ENCODE measurements at regions not wholly inside any gene's neighbourhood (a gene's known extent, or its start where the extent isn't known, plus 50 kb on each side); places are given as distances from the start of the nearest gene placed in this dataset.

DNA sequence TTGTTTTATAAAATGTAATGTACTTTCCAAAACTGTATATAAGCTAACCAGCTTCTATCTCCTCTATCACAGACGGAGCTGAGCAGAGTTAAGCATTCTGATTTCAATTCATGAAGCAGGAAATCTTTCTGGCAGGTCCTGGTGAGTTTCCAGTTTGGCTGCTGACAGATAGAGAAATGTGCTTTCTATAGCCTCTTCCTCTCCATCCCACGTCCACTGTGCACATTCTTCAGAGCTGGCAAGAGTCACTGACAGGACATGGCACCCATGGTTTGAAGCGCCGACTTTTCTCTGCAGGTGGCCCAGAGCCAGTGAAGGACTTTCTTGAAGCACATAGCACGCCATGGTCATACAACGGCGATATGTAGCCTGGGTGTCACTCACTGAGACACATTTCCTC, 52.3 kb upstream of the POU2F1 start:
- Mint-ChIP-seq H3K27ac (ENCODE audit: unreplicated experiment) (no peak overlapping the region), H3K36me3 (ENCODE audit: low read depth, unreplicated experiment) (no peaks in the 10 kb centered on the region), H3K27me3 (ENCODE audit: low read depth, unreplicated experiment) (no peaks in the 10 kb centered on the region), H3K4me1 (ENCODE audit: low read depth, unreplicated experiment) (peaks cover 53% of the 10 kb centered on the region), H3K4me3 (ENCODE audit: unreplicated experiment) (no peak overlapping the region), H3K9me3 (ENCODE audit: unreplicated experiment) (no peaks in the 10 kb centered on the region)
- TF ChIP-seq EZH2 (IDR thresholded peaks at IDR 0.05; ENCODE audit: insufficient read depth, low read length), result no peak
- TF ChIP-seq, protein P1, sequence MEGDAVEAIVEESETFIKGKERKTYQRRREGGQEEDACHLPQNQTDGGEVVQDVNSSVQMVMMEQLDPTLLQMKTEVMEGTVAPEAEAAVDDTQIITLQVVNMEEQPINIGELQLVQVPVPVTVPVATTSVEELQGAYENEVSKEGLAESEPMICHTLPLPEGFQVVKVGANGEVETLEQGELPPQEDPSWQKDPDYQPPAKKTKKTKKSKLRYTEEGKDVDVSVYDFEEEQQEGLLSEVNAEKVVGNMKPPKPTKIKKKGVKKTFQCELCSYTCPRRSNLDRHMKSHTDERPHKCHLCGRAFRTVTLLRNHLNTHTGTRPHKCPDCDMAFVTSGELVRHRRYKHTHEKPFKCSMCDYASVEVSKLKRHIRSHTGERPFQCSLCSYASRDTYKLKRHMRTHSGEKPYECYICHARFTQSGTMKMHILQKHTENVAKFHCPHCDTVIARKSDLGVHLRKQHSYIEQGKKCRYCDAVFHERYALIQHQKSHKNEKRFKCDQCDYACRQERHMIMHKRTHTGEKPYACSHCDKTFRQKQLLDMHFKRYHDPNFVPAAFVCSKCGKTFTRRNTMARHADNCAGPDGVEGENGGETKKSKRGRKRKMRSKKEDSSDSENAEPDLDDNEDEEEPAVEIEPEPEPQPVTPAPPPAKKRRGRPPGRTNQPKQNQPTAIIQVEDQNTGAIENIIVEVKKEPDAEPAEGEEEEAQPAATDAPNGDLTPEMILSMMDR (IDR thresholded peaks at IDR 0.05; ENCODE audit: insufficient read depth, low read depth, low read length), result no peak
- Histone ChIP-seq H2AFZ (ENCODE audit: low read depth, low read length) (no peak overlapping the region), H3K27me3 (ENCODE audit: insufficient read depth, low read length) (no peaks in the 10 kb centered on the region), H3K36me3 (ENCODE audit: insufficient read depth, low read length) (no peaks in the 10 kb centered on the region), H3K9ac (ENCODE audit: low read length) (no peak overlapping the region), H3K9me3 (ENCODE audit: insufficient read depth, low read depth, low read length) (no peaks in the 10 kb centered on the region), H3K79me2 (ENCODE audit: insufficient read depth, low read length) (no peaks in the 10 kb centered on the region), H3K27ac (ENCODE audit: low read depth, low read length) (no peak overlapping the region), H3K4me1 (ENCODE audit: insufficient read depth, low read length) (peaks cover 11% of the 10 kb centered on the region), H4K20me1 (ENCODE audit: insufficient read depth, low read length) (no peaks in the 10 kb centered on the region), H3K4me2 (ENCODE audit: low read length) (no peak overlapping the region), H3K4me3 (ENCODE audit: insufficient read depth, low read depth, low read length) (no peak overlapping the region)
- FAIRE-seq, result no peak
- DNase-seq (ENCODE audit: low read depth), result no peak

- Histone ChIP-seq H3K4me3 (ENCODE audit: insufficient read depth, low read depth, low read length) (no peak overlapping the region), H3K36me3 (ENCODE audit: insufficient read depth, low read length) (no peaks in the 10 kb centered on the region), H3K9me3 (ENCODE audit: insufficient read depth, low read depth, low read length) (no peaks in the 10 kb centered on the region), H3K9ac (ENCODE audit: low read length) (no peak overlapping the region), H4K20me1 (ENCODE audit: insufficient read depth, low read length) (no peaks in the 10 kb centered on the region), H3K79me2 (ENCODE audit: insufficient read depth, low read length) (no peaks in the 10 kb centered on the region), H3K27ac (ENCODE audit: low read depth, low read length) (no peak overlapping the region), H3K4me2 (ENCODE audit: low read length) (no peak overlapping the region), H2AFZ (ENCODE audit: low read depth, low read length) (no peak overlapping the region), H3K27me3 (ENCODE audit: insufficient read depth, low read length) (no peaks in the 10 kb centered on the region), H3K4me1 (ENCODE audit: insufficient read depth, low read length) (peaks cover 21% of the 10 kb centered on the region)
- Mint-ChIP-seq H3K4me1 (ENCODE audit: low read depth, unreplicated experiment) (peaks cover 58% of the 10 kb centered on the region), H3K27me3 (ENCODE audit: low read depth, unreplicated experiment) (no peaks in the 10 kb centered on the region), H3K4me3 (ENCODE audit: unreplicated experiment) (no peak overlapping the region), H3K9me3 (ENCODE audit: unreplicated experiment) (no peaks in the 10 kb centered on the region), H3K27ac (ENCODE audit: unreplicated experiment) (no peak overlapping the region), H3K36me3 (ENCODE audit: low read depth, unreplicated experiment) (no peaks in the 10 kb centered on the region)
- DNase-seq (ENCODE audit: low read depth) (no peak), FAIRE-seq (no peak)
- TF ChIP-seq, protein P1 (IDR thresholded peaks at IDR 0.05; ENCODE audit: insufficient read depth, low read depth, low read length), result no peak
- no peak for TF ChIP-seq EZH2 (IDR thresholded peaks at IDR 0.05; ENCODE audit: insufficient read depth, low read length)
Observed at GRCh38 chr1:167169642-167170041, 51.0 kb upstream of the POU2F1 start.
